SK-N-SH treated with all-trans-retinoic acid at 6 μM for 48 hours (cell line): ENCODE measurements at regions not wholly inside any gene's neighbourhood (a gene's known extent, or its start where the extent isn't known, plus 50 kb on each side); places are given as distances from the start of the nearest gene placed in this dataset.

Experiments
- ATAC-seq: fragments of 200-7000 bp; cut with Tn5 transposase; 3 replicates; pipeline ENCODE4 v1.9.1; 2020; ENCODE audit warnings: mild to moderate bottlenecking, moderate library complexity
- ARNTL ChIP-seq: fragments of 450-650 bp; formaldehyde crosslinking; IDR thresholded peaks from 2 replicates; pipeline ENCODE4 v1.5.0; 2020; ENCODE audit warnings: low read depth, mild to moderate bottlenecking, moderate library complexity, borderline replicate concordance
- BACH2 ChIP-seq: fragments of 250-450 bp; sonication (Bioruptor Pico); IDR thresholded peaks from 2 replicates; pipeline ENCODE4 v1.9.0; 2021; ENCODE audit warnings: mild to moderate bottlenecking, borderline replicate concordance
- CREB5 ChIP-seq: fragments of 250-450 bp; sonication (Bioruptor Pico); IDR thresholded peaks from 2 replicates; pipeline ENCODE4 v1.5.1; 2020; ENCODE audit warnings: low read depth, mild to moderate bottlenecking, moderate library complexity
- CSRNP3 ChIP-seq: fragments of 250-450 bp; sonication (Bioruptor Pico); IDR thresholded peaks from 2 replicates; pipeline ENCODE4 v1.5.1; 2021; ENCODE audit warnings: mild to moderate bottlenecking, moderate library complexity
- GLIS3 ChIP-seq: fragments of 250-450 bp; sonication (Bioruptor Pico); IDR thresholded peaks from 2 replicates; pipeline ENCODE4 v1.5.0; 2020; ENCODE audit warnings: mild to moderate bottlenecking, moderate library complexity
- ISL1 ChIP-seq: fragments of 250-450 bp; sonication (Bioruptor Pico); IDR thresholded peaks from 2 replicates; pipeline ENCODE4 v2.1.2; 2022; ENCODE audit warnings: mild to moderate bottlenecking, moderate library complexity
- OSR1 ChIP-seq: fragments of 250-450 bp; sonication (Bioruptor Pico); IDR thresholded peaks from 2 replicates; pipeline ENCODE4 v1.8.0; 2022; ENCODE audit warnings: moderate library complexity, mild to moderate bottlenecking, inconsistent platforms
- PATZ1 ChIP-seq: fragments of 250-450 bp; sonication (Bioruptor Pico); IDR thresholded peaks from 2 replicates; pipeline ENCODE4 v1.8.0; 2020; ENCODE audit warnings: mild to moderate bottlenecking, moderate library complexity, borderline replicate concordance
- PPARA ChIP-seq: fragments of 250-450 bp; sonication (Bioruptor Pico); IDR thresholded peaks from 2 replicates; pipeline ENCODE4 v1.5.0; 2020; ENCODE audit warnings: mild to moderate bottlenecking, borderline replicate concordance
- RARB ChIP-seq: fragments of 250-450 bp; sonication (Bioruptor Pico); IDR thresholded peaks from 2 replicates; pipeline ENCODE4 v1.8.0; 2021; ENCODE audit warnings: mild to moderate bottlenecking, moderate library complexity
- SNAI2 ChIP-seq: fragments of 250-450 bp; sonication (Bioruptor Pico); IDR thresholded peaks from 2 replicates; pipeline ENCODE4 v1.5.0; 2020; ENCODE audit warnings: mild to moderate bottlenecking, moderate library complexity
- TCF4 ChIP-seq: fragments of 250-450 bp; sonication (Bioruptor Pico); IDR thresholded peaks from 2 replicates; pipeline ENCODE4 v1.8.0; 2021; ENCODE audit warnings: mild to moderate bottlenecking, moderate library complexity, borderline replicate concordance
- TSHZ2 ChIP-seq: fragments of 250-450 bp; sonication (Bioruptor Pico); IDR thresholded peaks from 2 replicates; pipeline ENCODE4 v1.5.0; 2020; ENCODE audit warnings: mild to moderate bottlenecking, moderate library complexity
- ZNF70 ChIP-seq: fragments of 450-650 bp; formaldehyde crosslinking; IDR thresholded peaks from 2 replicates; pipeline ENCODE4 v1.5.0; 2020; ENCODE audit warnings: mild to moderate bottlenecking, moderate library complexity
- ZNF8 ChIP-seq: fragments of 450-650 bp; formaldehyde crosslinking; IDR thresholded peaks from 2 replicates; pipeline ENCODE4 v1.5.0; 2020; ENCODE audit warnings: mild to moderate bottlenecking, moderate library complexity

- TF ChIP-seq ARNTL, result no peak
- TF ChIP-seq ZNF70 (CRISPR knock-in tag), result peak; percentile 98
- ATAC-seq, result no peak
Measured at GRCh38 chr10:78433076-78433595, 399.5 kb downstream of the RPS24 start.

- ATAC-seq, result peak; percentile 25; the same call in 2 of the 3 replicates
- TF ChIP-seq TCF4 (CRISPR knock-in tag), result peak; percentile 85
- peak; percentile 70; the same call in 1 of the 2 replicates for TF ChIP-seq TSHZ2 (CRISPR knock-in tag)
- TF ChIP-seq CREB5, result no peak
- peak; percentile 54 for TF ChIP-seq ZNF70 (CRISPR knock-in tag)
- no peak for TF ChIP-seq ISL1 (CRISPR knock-in tag)
Measured at GRCh38 chr10:78433766-78434535, 400.3 kb downstream of the RPS24 start.

- no peak for TF ChIP-seq CSRNP3 (CRISPR knock-in tag)
- TF ChIP-seq BACH2, result no peak
- TF ChIP-seq ZNF8, result no peak
- TF ChIP-seq GLIS3 (CRISPR knock-in tag), result no peak
- TF ChIP-seq ISL1 (CRISPR knock-in tag), result no peak
- TF ChIP-seq CREB5, result no peak
- TF ChIP-seq RARB (CRISPR knock-in tag), result no peak
- TF ChIP-seq PPARA (CRISPR knock-in tag), result no peak
- no peak for TF ChIP-seq OSR1 (CRISPR knock-in tag)
- TF ChIP-seq SNAI2 (CRISPR knock-in tag), result no peak
- TF ChIP-seq TSHZ2 (CRISPR knock-in tag), result no peak
- TF ChIP-seq, all 23 proteins: peak for 0
- ATAC-seq, result no peak
Measured at GRCh38 chr10:78434886-78435285, 401.2 kb downstream of the RPS24 start.

- TF ChIP-seq BACH2 (no peak), TCF4 (CRISPR knock-in tag) (peak; percentile 54; the same call in 1 of the 2 replicates), PATZ1 (no peak), TSHZ2 (CRISPR knock-in tag) (peak; percentile 13; the same call in 1 of the 2 replicates)
- no peak for ATAC-seq
Measured at GRCh38 chr10:78435484-78436221, 402.0 kb downstream of the RPS24 start.
